ENCODE measurements at regions not wholly inside any gene's neighbourhood (a gene's known extent, or its start where the extent isn't known, plus 50 kb on each side); places are given as distances from the start of the nearest gene placed in this dataset.

GRCh38 chrY:8794561-8794960 lies 542.7 kb upstream of the TSPY4 start:
- TF ChIP-seq CTCF (IDR thresholded peaks at IDR 0.05), result no peak
- Histone ChIP-seq H3K4me3 (no peak overlapping the region), H3K9me3 (no peaks in the 10 kb centered on the region), H3K36me3 (ENCODE audit: low read depth) (no peaks in the 10 kb centered on the region), H3K4me1 (ENCODE audit: low read depth) (no peaks in the 10 kb centered on the region)
- no peak for ATAC-seq
- intact Hi-C loops (cut with DNase I, micrococcal nuclease), result no loop called here
- DNase-seq, result no peak

GRCh38 chrY:8804317-8804716 lies 532.9 kb upstream of the TSPY4 start:
- TF ChIP-seq CTCF (IDR thresholded peaks at IDR 0.05), result no peak
- H3K36me3 ChIP-seq (ENCODE audit: low read depth), result no peaks in the 10 kb centered on the region
- DNase-seq (no peak), ATAC-seq (no peak)
- H3K4me1 ChIP-seq (ENCODE audit: low read depth), result no peaks in the 10 kb centered on the region
- no peak overlapping the region for H3K4me3 ChIP-seq
- intact Hi-C loops (cut with DNase I, micrococcal nuclease), result no loop called here
- H3K9me3 ChIP-seq, result no peaks in the 10 kb centered on the region

- Histone ChIP-seq H3K4me1 (ENCODE audit: low read depth) (no peaks in the 10 kb centered on the region), H3K9me3 (no peaks in the 10 kb centered on the region), H3K4me3 (no peak overlapping the region), H3K36me3 (ENCODE audit: low read depth) (no peaks in the 10 kb centered on the region)
- DNase-seq (peak in 2 of 3 donors; percentile 13 to 18), ATAC-seq (no peak)
- intact Hi-C loops (cut with DNase I, micrococcal nuclease), result no loop called here
- TF ChIP-seq CTCF (IDR thresholded peaks at IDR 0.05), result no peak
Observed at GRCh38 chrY:8807648-8808408, 529.4 kb upstream of the TSPY4 start.

DNA sequence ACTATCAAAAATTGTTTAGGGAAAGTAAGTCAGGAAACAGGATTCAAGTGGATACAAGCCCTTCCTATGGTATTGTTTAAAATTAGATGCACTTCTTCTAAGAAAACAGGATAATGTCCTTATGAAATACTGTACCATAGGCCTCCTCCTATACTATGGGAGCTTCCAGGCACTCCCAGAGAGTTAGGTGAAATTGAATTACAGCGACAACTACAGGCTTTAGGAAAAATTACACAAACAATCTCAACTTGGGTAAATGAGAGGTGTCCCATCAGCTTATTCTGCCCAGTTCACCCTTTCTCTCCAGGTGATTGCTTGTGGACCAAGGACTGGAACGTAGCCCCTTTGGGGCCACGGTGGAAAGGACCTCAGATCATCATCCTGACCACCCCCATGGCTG lies 528.7 kb upstream of the TSPY4 start:
- ATAC-seq (no peak), DNase-seq (no peak)
- H3K9me3 ChIP-seq, result no peaks in the 10 kb centered on the region
- no peak for TF ChIP-seq CTCF (IDR thresholded peaks at IDR 0.05)
- no peaks in the 10 kb centered on the region for H3K4me1 ChIP-seq (ENCODE audit: low read depth)
- no peak overlapping the region for H3K4me3 ChIP-seq
- H3K36me3 ChIP-seq (ENCODE audit: low read depth), result no peaks in the 10 kb centered on the region
- intact Hi-C loops (cut with DNase I, micrococcal nuclease), result no loop called here

GRCh38 chrY:8809076-8809475 lies 528.2 kb upstream of the TSPY4 start:
- Histone ChIP-seq H3K4me3 (no peak overlapping the region), H3K9me3 (no peaks in the 10 kb centered on the region), H3K36me3 (ENCODE audit: low read depth) (no peaks in the 10 kb centered on the region), H3K4me1 (ENCODE audit: low read depth) (no peaks in the 10 kb centered on the region)
- DNase-seq (peak in 1 of 3 donors; percentile 10), ATAC-seq (no peak)
- intact Hi-C loops (cut with DNase I, micrococcal nuclease), result no loop called here
- no peak for TF ChIP-seq CTCF (IDR thresholded peaks at IDR 0.05)

GRCh38 chrY:8814143-8814542 lies 523.1 kb upstream of the TSPY4 start:
- intact Hi-C loops (cut with DNase I, micrococcal nuclease), result no loop called here
- no peak overlapping the region for H3K4me3 ChIP-seq
- H3K9me3 ChIP-seq, result no peaks in the 10 kb centered on the region
- no peaks in the 10 kb centered on the region for H3K4me1 ChIP-seq (ENCODE audit: low read depth)
- TF ChIP-seq CTCF (IDR thresholded peaks at IDR 0.05), result no peak
- no peak for ATAC-seq
- no peaks in the 10 kb centered on the region for H3K36me3 ChIP-seq (ENCODE audit: low read depth)
- no peak for DNase-seq
